GM23338 (cell line): ENCODE measurements at regions not wholly inside any gene's neighbourhood (a gene's known extent, or its start where the extent isn't known, plus 50 kb on each side); places are given as distances from the start of the nearest gene placed in this dataset.

Experiments used
- ATAC-seq: fragments of 200-7000 bp; cut with Tn5 transposase; 3 replicates; pipeline ENCODE4 v1.9.1; 2020
- DNase-seq: peaks from one replicate; pipeline ENCODE4 v3.0.0-alpha.2; 2015; ENCODE audit warnings: low spot score
- H2AFZ ChIP-seq: fragments of 200-600 bp; sonication (generic); 2 replicates; pipeline ENCODE4 v1.8.0; 2016; ENCODE audit warnings: antibody characterized with exemption, mild to moderate bottlenecking, moderate library complexity
- H3F3A ChIP-seq: fragments of 200-600 bp; sonication (generic); replicated peaks from 2 replicates; pipeline ENCODE4 v1.8.0; 2017; ENCODE audit warnings: antibody characterized with exemption, mixed run types, low read depth
- H3K27ac ChIP-seq: fragments of 200-600 bp; sonication (generic); 2 replicates; pipeline ENCODE4 v1.6.1; 2016; ENCODE audit warnings: low read depth
- H3K27me3 ChIP-seq: fragments of 200-600 bp; sonication (generic); 2 replicates; pipeline ENCODE4 v1.8.0; 2016; ENCODE audit warnings: mild to moderate bottlenecking, mixed run types, moderate library complexity; ENCODE audit not compliant: insufficient read depth
- H3K36me3 ChIP-seq: fragments of 200-600 bp; sonication (generic); 2 replicates; pipeline ENCODE4 v1.8.0; 2016; ENCODE audit warnings: mild to moderate bottlenecking; ENCODE audit not compliant: insufficient read depth
- H3K4me1 ChIP-seq: fragments of 200-600 bp; sonication (generic); 2 replicates; pipeline ENCODE4 v1.8.0; 2016; ENCODE audit warnings: mild to moderate bottlenecking, moderate library complexity; ENCODE audit not compliant: insufficient read depth
- H3K4me2 ChIP-seq: fragments of 200-600 bp; sonication (generic); 2 replicates; pipeline ENCODE4 v1.7.1; 2017; ENCODE audit warnings: mixed run types
- H3K4me3 ChIP-seq: fragments of 200-600 bp; sonication (generic); 2 replicates; pipeline ENCODE4 v1.6.1; 2016; ENCODE audit warnings: mixed run types
- H3K79me2 ChIP-seq: fragments of 200-600 bp; sonication (generic); replicated peaks from 2 replicates; pipeline ENCODE4 v1.8.0; 2017; ENCODE audit warnings: mild to moderate bottlenecking; ENCODE audit not compliant: insufficient read depth
- H3K9me2 ChIP-seq: fragments of 200-600 bp; sonication (generic); 2 replicates; pipeline ENCODE4 v1.8.0; 2017; ENCODE audit not compliant: insufficient read depth
- H4K20me1 ChIP-seq: fragments of 200-600 bp; sonication (generic); replicated peaks from 2 replicates; pipeline ENCODE4 v1.8.0; 2017; ENCODE audit warnings: mild to moderate bottlenecking; ENCODE audit not compliant: insufficient read depth
- H3K27ac Mint-ChIP-seq: 2 replicates; pipeline ENCODE4 v1.8.0; 2020; ENCODE audit warnings: inconsistent platforms, mild to moderate bottlenecking, moderate library complexity, mixed read lengths
- H3K27me3 Mint-ChIP-seq: 3 replicates; pipeline ENCODE4 v1.8.0; 2022; ENCODE audit warnings: low read depth, mild to moderate bottlenecking, moderate library complexity, mixed read lengths, inconsistent platforms; ENCODE audit not compliant: insufficient read depth, poor library complexity
- H3K36me3 Mint-ChIP-seq: 3 replicates; pipeline ENCODE4 v1.8.0; 2021; ENCODE audit warnings: low read depth, mild to moderate bottlenecking, inconsistent platforms, moderate library complexity, mixed read lengths
- H3K4me1 Mint-ChIP-seq: 3 replicates; pipeline ENCODE4 v1.8.0; 2020; ENCODE audit warnings: mild to moderate bottlenecking, inconsistent platforms, mixed read lengths
- H3K4me3 Mint-ChIP-seq: 3 replicates; pipeline ENCODE4 v1.8.0; 2021; ENCODE audit warnings: moderate library complexity, mild to moderate bottlenecking, inconsistent platforms, mixed read lengths
- H3K9me3 Mint-ChIP-seq: 3 replicates; pipeline ENCODE4 v1.8.0; 2020; ENCODE audit warnings: moderate library complexity, mild to moderate bottlenecking, inconsistent platforms, mixed read lengths
- CREB1 ChIP-seq: fragments of 250-450 bp; sonication (Bioruptor Pico); IDR thresholded peaks from 2 replicates; pipeline ENCODE4 v1.5.0; 2020; ENCODE audit warnings: low read depth, mild to moderate bottlenecking, moderate library complexity
- JUNB ChIP-seq: IDR thresholded peaks from one replicate; pipeline ENCODE4 v1.6.1; 2016; ENCODE audit warnings: antibody characterized with exemption; ENCODE audit not compliant: unreplicated experiment
- POLR2AphosphoS5 ChIP-seq: IDR thresholded peaks from 2 replicates; pipeline ENCODE4 v1.6.1; 2016; ENCODE audit warnings: antibody characterized with exemption, low read depth
- STAT1 ChIP-seq: IDR thresholded peaks from one replicate; pipeline ENCODE4 v1.6.1; 2016; ENCODE audit warnings: antibody characterized with exemption; ENCODE audit not compliant: unreplicated experiment
- ZNF331 ChIP-seq: fragments of 250-450 bp; sonication (Bioruptor Pico); IDR thresholded peaks from 2 replicates; pipeline ENCODE4 v1.5.0; 2020; ENCODE audit warnings: low read depth, mild to moderate bottlenecking, moderate library complexity
- TF ChIP-seq, protein P1 (sequence below), 2 experiments: fragments of 200-600 bp in 1 of 2; sonication (generic) in 1 of 2; conservative IDR thresholded peaks; 2 replicates each; pipeline versions ENCODE4 v1.5.1 to v1.6.1; 2016 to 2017; ENCODE audit warnings: antibody characterized with exemption in 2 of 2, low read depth in 2 of 2, mild to moderate bottlenecking in 2 of 2, moderate library complexity in 1 of 2
- TF ChIP-seq, protein P2 (sequence below): fragments of 250-450 bp; sonication (Bioruptor Pico); IDR thresholded peaks from 2 replicates; pipeline ENCODE4 v1.5.0; 2020; ENCODE audit warnings: mild to moderate bottlenecking, moderate library complexity
- TF ChIP-seq, protein P3 (sequence below): IDR thresholded peaks from 2 replicates; pipeline ENCODE4 v1.6.1; 2016; ENCODE audit warnings: antibody characterized with exemption

DNA sequence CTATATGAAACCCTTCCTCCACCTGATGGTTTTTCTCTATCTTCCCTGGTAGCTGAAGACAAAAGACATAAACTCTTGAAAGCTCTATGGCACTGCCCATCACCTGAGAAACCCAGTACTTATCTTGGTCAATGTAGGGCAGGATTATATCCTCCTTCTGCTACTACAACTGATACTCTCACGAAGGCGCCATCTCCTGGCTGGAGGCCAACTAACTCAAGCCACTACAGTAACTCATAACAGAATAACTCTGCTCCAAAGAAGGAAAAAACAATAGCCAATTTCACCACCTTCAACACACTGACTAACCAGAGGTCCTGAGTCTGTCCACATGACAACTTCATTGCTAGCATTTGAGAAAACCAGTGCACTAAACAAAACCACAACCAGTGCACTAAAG is 409.2 kb downstream of the CETN3 start:
- H3K4me1 ChIP-seq: peaks cover 4% of the 10 kb centered on the region; the same call in 1 of the 2 replicates
- H3K9me2 ChIP-seq: 0 out of 2 replicates have a peak, but pooled peaks cover 4% of the 10 kb centered on the region
- peaks cover 13% of the 10 kb centered on the region; the same call in 2 of the 3 replicates for H3K4me1 Mint-ChIP-seq
- H3K4me3 Mint-ChIP-seq: no peak overlapping the region
- no peak overlapping the region for H3K27ac Mint-ChIP-seq
- ATAC-seq (no peak; the same call in 1 of the 3 replicates), DNase-seq (peak; percentile 37)
- peaks cover 3% of the 10 kb centered on the region for H3K27me3 Mint-ChIP-seq
- H3K27me3 ChIP-seq: no peaks in the 10 kb centered on the region
- no peak overlapping the region for H3K27ac ChIP-seq
- no peaks in the 10 kb centered on the region for H3K9me3 Mint-ChIP-seq
- H4K20me1 ChIP-seq: no peaks in the 10 kb centered on the region
- no peaks in the 10 kb centered on the region for H3K79me2 ChIP-seq
- TF ChIP-seq JUNB: no peak
- TF ChIP-seq, protein P1, sequence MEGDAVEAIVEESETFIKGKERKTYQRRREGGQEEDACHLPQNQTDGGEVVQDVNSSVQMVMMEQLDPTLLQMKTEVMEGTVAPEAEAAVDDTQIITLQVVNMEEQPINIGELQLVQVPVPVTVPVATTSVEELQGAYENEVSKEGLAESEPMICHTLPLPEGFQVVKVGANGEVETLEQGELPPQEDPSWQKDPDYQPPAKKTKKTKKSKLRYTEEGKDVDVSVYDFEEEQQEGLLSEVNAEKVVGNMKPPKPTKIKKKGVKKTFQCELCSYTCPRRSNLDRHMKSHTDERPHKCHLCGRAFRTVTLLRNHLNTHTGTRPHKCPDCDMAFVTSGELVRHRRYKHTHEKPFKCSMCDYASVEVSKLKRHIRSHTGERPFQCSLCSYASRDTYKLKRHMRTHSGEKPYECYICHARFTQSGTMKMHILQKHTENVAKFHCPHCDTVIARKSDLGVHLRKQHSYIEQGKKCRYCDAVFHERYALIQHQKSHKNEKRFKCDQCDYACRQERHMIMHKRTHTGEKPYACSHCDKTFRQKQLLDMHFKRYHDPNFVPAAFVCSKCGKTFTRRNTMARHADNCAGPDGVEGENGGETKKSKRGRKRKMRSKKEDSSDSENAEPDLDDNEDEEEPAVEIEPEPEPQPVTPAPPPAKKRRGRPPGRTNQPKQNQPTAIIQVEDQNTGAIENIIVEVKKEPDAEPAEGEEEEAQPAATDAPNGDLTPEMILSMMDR (conservative IDR thresholded peaks at IDR 0.05; ENCODE audit: low read depth in 2 of 2): peak; percentile 52 to 55; a peak in 3 of 4 replicates
- no peak overlapping the region for H3K4me3 ChIP-seq
- H3K4me2 ChIP-seq: no peak overlapping the region
- no peaks in the 10 kb centered on the region for H3K36me3 Mint-ChIP-seq
- no peaks in the 10 kb centered on the region for H3F3A ChIP-seq
- H3K36me3 ChIP-seq: no peaks in the 10 kb centered on the region
- no peak overlapping the region for H2AFZ ChIP-seq

DNA sequence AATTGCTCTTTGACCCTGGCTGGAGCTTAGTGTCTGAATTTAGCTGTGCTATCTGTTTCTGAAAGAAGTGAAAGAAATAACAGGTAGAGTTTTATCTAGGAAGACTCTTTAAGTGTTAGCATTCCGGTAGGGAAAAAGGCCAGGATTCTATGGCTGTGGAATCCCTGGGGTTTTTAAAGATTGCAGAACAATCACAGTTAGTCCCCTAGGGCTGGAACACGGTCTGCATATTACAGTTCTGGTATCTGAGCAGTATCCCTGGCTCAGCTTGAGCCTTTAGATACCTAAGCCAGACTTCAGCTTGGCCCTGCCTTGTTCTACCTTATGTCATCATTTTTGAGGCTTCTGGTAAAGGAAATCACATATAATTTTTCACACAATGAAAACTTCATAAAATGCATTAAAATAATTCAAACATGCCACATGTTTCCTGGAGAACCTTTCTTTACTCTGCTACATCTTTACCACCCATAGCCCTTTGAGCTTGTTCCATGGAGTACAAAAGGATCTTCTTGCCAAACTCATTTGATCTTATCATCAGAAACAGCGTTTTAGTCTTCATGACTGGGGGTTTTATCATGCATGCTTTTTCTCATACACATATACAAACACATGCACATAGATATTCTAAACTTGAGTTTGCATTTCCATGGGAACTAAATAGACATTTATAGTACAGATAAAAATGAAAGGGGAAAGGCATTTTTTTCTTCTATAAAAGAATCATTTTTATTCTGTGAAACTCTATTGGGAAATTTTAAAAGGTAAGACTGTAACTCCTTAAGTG is 410.8 kb downstream of the CETN3 start:
- ATAC-seq: peak; percentile 78
- TF ChIP-seq POLR2AphosphoS5 (no peak), ZNF331 (CRISPR knock-in tag) (no peak), STAT1 (no peak), JUNB (no peak), CREB1 (no peak)
- TF ChIP-seq, protein P2, sequence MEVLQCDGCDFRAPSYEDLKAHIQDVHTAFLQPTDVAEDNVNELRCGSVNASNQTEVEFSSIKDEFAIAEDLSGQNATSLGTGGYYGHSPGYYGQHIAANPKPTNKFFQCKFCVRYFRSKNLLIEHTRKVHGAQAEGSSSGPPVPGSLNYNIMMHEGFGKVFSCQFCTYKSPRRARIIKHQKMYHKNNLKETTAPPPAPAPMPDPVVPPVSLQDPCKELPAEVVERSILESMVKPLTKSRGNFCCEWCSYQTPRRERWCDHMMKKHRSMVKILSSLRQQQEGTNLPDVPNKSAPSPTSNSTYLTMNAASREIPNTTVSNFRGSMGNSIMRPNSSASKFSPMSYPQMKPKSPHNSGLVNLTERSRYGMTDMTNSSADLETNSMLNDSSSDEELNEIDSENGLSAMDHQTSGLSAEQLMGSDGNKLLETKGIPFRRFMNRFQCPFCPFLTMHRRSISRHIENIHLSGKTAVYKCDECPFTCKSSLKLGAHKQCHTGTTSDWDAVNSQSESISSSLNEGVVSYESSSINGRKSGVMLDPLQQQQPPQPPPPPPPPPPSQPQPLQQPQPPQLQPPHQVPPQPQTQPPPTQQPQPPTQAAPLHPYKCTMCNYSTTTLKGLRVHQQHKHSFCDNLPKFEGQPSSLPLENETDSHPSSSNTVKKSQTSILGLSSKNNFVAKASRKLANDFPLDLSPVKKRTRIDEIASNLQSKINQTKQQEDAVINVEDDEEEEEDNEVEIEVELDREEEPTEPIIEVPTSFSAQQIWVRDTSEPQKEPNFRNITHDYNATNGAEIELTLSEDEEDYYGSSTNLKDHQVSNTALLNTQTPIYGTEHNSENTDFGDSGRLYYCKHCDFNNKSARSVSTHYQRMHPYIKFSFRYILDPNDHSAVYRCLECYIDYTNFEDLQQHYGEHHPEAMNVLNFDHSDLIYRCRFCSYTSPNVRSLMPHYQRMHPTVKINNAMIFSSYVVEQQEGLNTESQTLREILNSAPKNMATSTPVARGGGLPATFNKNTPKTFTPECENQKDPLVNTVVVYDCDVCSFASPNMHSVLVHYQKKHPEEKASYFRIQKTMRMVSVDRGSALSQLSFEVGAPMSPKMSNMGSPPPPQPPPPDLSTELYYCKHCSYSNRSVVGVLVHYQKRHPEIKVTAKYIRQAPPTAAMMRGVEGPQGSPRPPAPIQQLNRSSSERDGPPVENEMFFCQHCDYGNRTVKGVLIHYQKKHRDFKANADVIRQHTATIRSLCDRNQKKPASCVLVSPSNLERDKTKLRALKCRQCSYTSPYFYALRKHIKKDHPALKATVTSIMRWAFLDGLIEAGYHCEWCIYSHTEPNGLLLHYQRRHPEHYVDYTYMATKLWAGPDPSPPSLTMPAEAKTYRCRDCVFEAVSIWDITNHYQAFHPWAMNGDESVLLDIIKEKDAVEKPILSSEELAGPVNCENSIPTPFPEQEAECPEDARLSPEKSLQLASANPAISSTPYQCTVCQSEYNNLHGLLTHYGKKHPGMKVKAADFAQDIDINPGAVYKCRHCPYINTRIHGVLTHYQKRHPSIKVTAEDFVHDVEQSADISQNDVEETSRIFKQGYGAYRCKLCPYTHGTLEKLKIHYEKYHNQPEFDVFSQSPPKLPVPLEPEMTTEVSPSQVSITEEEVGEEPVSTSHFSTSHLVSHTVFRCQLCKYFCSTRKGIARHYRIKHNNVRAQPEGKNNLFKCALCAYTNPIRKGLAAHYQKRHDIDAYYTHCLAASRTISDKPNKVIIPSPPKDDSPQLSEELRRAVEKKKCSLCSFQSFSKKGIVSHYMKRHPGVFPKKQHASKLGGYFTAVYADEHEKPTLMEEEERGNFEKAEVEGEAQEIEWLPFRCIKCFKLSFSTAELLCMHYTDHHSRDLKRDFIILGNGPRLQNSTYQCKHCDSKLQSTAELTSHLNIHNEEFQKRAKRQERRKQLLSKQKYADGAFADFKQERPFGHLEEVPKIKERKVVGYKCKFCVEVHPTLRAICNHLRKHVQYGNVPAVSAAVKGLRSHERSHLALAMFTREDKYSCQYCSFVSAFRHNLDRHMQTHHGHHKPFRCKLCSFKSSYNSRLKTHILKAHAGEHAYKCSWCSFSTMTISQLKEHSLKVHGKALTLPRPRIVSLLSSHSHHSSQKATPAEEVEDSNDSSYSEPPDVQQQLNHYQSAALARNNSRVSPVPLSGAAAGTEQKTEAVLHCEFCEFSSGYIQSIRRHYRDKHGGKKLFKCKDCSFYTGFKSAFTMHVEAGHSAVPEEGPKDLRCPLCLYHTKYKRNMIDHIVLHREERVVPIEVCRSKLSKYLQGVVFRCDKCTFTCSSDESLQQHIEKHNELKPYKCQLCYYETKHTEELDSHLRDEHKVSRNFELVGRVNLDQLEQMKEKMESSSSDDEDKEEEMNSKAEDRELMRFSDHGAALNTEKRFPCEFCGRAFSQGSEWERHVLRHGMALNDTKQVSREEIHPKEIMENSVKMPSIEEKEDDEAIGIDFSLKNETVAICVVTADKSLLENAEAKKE (CRISPR knock-in tag): no peak
- TF ChIP-seq, protein P1 (conservative IDR thresholded peaks at IDR 0.05; ENCODE audit: low read depth in 2 of 2): no peak
- TF ChIP-seq, protein P3, sequence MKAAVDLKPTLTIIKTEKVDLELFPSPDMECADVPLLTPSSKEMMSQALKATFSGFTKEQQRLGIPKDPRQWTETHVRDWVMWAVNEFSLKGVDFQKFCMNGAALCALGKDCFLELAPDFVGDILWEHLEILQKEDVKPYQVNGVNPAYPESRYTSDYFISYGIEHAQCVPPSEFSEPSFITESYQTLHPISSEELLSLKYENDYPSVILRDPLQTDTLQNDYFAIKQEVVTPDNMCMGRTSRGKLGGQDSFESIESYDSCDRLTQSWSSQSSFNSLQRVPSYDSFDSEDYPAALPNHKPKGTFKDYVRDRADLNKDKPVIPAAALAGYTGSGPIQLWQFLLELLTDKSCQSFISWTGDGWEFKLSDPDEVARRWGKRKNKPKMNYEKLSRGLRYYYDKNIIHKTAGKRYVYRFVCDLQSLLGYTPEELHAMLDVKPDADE: no peak

More for the DNA sequence above, 410.8 kb downstream of the CETN3 start:
- Mint-ChIP-seq H3K4me1 (peaks cover 13% of the 10 kb centered on the region; the same call in 2 of the 3 replicates), H3K27me3 (peaks cover 3% of the 10 kb centered on the region), H3K27ac (no peak overlapping the region), H3K4me3 (no peak overlapping the region), H3K36me3 (no peaks in the 10 kb centered on the region), H3K9me3 (no peaks in the 10 kb centered on the region)
- Histone ChIP-seq H2AFZ (no peak overlapping the region), H3K79me2 (no peaks in the 10 kb centered on the region), H3K4me3 (no peak overlapping the region), H3K4me1 (peaks cover 4% of the 10 kb centered on the region; the same call in 1 of the 2 replicates), H3K27me3 (no peaks in the 10 kb centered on the region), H4K20me1 (no peaks in the 10 kb centered on the region), H3K4me2 (no peak overlapping the region), H3K36me3 (no peaks in the 10 kb centered on the region), H3F3A (no peaks in the 10 kb centered on the region), H3K9me2 (0 out of 2 replicates have a peak, but pooled peaks cover 4% of the 10 kb centered on the region), H3K27ac (no peak overlapping the region)
- peak; percentile 22 for DNase-seq
